ENCODE measurements at regions not wholly inside any gene's neighbourhood (a gene's known extent, or its start where the extent isn't known, plus 50 kb on each side); places are given as distances from the start of the nearest gene placed in this dataset.

DNA sequence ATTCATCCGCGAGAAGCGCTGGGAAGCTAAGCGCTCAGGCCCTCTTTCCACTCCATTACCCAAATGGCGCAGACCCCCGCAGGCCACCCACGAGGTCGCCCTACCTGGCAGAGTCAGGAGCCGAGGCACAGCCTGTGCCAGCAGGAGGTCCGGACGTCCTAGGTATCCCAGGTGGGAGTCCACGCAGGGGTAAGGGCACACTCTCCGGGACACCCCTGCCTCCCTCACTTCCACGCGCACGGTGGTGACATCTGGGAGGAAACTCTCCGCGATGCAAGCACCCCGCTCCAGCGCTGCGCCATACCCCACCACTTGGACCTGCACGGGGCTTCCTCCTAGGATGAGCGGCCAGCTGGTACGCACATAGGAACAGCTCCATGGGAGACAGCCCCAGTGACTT is 95.1 kb upstream of the ARHGEF7 start:
- no peaks in the 10 kb centered on the region for H4K20me1 ChIP-seq (replicated peaks; ENCODE audit: insufficient read depth)
- ATAC-seq: no peak
- no peak for TF ChIP-seq JUNB (IDR thresholded peaks at IDR 0.05; ENCODE audit: unreplicated experiment)
- TF ChIP-seq, protein P1, sequence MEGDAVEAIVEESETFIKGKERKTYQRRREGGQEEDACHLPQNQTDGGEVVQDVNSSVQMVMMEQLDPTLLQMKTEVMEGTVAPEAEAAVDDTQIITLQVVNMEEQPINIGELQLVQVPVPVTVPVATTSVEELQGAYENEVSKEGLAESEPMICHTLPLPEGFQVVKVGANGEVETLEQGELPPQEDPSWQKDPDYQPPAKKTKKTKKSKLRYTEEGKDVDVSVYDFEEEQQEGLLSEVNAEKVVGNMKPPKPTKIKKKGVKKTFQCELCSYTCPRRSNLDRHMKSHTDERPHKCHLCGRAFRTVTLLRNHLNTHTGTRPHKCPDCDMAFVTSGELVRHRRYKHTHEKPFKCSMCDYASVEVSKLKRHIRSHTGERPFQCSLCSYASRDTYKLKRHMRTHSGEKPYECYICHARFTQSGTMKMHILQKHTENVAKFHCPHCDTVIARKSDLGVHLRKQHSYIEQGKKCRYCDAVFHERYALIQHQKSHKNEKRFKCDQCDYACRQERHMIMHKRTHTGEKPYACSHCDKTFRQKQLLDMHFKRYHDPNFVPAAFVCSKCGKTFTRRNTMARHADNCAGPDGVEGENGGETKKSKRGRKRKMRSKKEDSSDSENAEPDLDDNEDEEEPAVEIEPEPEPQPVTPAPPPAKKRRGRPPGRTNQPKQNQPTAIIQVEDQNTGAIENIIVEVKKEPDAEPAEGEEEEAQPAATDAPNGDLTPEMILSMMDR (conservative IDR thresholded peaks at IDR 0.05; ENCODE audit: low read depth in 2 of 2): no peak
- TF ChIP-seq STAT1 (IDR thresholded peaks at IDR 0.05; ENCODE audit: unreplicated experiment): no peak
- TF ChIP-seq NANOG (IDR thresholded peaks at IDR 0.05; ENCODE audit: borderline replicate concordance): no peak
- TF ChIP-seq ZNF331 (CRISPR knock-in tag; IDR thresholded peaks at IDR 0.05; ENCODE audit: low read depth): no peak
- TF ChIP-seq EZH2phosphoT487 (IDR thresholded peaks at IDR 0.05; ENCODE audit: unreplicated experiment): no peak
- TF ChIP-seq, protein P2, sequence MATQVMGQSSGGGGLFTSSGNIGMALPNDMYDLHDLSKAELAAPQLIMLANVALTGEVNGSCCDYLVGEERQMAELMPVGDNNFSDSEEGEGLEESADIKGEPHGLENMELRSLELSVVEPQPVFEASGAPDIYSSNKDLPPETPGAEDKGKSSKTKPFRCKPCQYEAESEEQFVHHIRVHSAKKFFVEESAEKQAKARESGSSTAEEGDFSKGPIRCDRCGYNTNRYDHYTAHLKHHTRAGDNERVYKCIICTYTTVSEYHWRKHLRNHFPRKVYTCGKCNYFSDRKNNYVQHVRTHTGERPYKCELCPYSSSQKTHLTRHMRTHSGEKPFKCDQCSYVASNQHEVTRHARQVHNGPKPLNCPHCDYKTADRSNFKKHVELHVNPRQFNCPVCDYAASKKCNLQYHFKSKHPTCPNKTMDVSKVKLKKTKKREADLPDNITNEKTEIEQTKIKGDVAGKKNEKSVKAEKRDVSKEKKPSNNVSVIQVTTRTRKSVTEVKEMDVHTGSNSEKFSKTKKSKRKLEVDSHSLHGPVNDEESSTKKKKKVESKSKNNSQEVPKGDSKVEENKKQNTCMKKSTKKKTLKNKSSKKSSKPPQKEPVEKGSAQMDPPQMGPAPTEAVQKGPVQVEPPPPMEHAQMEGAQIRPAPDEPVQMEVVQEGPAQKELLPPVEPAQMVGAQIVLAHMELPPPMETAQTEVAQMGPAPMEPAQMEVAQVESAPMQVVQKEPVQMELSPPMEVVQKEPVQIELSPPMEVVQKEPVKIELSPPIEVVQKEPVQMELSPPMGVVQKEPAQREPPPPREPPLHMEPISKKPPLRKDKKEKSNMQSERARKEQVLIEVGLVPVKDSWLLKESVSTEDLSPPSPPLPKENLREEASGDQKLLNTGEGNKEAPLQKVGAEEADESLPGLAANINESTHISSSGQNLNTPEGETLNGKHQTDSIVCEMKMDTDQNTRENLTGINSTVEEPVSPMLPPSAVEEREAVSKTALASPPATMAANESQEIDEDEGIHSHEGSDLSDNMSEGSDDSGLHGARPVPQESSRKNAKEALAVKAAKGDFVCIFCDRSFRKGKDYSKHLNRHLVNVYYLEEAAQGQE (IDR thresholded peaks at IDR 0.05; ENCODE audit: unreplicated experiment): no peak
- TF ChIP-seq, protein P3, sequence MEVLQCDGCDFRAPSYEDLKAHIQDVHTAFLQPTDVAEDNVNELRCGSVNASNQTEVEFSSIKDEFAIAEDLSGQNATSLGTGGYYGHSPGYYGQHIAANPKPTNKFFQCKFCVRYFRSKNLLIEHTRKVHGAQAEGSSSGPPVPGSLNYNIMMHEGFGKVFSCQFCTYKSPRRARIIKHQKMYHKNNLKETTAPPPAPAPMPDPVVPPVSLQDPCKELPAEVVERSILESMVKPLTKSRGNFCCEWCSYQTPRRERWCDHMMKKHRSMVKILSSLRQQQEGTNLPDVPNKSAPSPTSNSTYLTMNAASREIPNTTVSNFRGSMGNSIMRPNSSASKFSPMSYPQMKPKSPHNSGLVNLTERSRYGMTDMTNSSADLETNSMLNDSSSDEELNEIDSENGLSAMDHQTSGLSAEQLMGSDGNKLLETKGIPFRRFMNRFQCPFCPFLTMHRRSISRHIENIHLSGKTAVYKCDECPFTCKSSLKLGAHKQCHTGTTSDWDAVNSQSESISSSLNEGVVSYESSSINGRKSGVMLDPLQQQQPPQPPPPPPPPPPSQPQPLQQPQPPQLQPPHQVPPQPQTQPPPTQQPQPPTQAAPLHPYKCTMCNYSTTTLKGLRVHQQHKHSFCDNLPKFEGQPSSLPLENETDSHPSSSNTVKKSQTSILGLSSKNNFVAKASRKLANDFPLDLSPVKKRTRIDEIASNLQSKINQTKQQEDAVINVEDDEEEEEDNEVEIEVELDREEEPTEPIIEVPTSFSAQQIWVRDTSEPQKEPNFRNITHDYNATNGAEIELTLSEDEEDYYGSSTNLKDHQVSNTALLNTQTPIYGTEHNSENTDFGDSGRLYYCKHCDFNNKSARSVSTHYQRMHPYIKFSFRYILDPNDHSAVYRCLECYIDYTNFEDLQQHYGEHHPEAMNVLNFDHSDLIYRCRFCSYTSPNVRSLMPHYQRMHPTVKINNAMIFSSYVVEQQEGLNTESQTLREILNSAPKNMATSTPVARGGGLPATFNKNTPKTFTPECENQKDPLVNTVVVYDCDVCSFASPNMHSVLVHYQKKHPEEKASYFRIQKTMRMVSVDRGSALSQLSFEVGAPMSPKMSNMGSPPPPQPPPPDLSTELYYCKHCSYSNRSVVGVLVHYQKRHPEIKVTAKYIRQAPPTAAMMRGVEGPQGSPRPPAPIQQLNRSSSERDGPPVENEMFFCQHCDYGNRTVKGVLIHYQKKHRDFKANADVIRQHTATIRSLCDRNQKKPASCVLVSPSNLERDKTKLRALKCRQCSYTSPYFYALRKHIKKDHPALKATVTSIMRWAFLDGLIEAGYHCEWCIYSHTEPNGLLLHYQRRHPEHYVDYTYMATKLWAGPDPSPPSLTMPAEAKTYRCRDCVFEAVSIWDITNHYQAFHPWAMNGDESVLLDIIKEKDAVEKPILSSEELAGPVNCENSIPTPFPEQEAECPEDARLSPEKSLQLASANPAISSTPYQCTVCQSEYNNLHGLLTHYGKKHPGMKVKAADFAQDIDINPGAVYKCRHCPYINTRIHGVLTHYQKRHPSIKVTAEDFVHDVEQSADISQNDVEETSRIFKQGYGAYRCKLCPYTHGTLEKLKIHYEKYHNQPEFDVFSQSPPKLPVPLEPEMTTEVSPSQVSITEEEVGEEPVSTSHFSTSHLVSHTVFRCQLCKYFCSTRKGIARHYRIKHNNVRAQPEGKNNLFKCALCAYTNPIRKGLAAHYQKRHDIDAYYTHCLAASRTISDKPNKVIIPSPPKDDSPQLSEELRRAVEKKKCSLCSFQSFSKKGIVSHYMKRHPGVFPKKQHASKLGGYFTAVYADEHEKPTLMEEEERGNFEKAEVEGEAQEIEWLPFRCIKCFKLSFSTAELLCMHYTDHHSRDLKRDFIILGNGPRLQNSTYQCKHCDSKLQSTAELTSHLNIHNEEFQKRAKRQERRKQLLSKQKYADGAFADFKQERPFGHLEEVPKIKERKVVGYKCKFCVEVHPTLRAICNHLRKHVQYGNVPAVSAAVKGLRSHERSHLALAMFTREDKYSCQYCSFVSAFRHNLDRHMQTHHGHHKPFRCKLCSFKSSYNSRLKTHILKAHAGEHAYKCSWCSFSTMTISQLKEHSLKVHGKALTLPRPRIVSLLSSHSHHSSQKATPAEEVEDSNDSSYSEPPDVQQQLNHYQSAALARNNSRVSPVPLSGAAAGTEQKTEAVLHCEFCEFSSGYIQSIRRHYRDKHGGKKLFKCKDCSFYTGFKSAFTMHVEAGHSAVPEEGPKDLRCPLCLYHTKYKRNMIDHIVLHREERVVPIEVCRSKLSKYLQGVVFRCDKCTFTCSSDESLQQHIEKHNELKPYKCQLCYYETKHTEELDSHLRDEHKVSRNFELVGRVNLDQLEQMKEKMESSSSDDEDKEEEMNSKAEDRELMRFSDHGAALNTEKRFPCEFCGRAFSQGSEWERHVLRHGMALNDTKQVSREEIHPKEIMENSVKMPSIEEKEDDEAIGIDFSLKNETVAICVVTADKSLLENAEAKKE (CRISPR knock-in tag; IDR thresholded peaks at IDR 0.05): no peak
- no peak for TF ChIP-seq POLR2AphosphoS5 (IDR thresholded peaks at IDR 0.05; ENCODE audit: low read depth)

More for the DNA sequence above, 95.1 kb upstream of the ARHGEF7 start:
- H3K4me2 ChIP-seq: no peak overlapping the region
- H3F3A ChIP-seq (replicated peaks; ENCODE audit: low read depth): no peaks in the 10 kb centered on the region
- H3K27me3 ChIP-seq (ENCODE audit: insufficient read depth): no peaks in the 10 kb centered on the region
- no peaks in the 10 kb centered on the region for H3K4me1 Mint-ChIP-seq
- H3K36me3 Mint-ChIP-seq (ENCODE audit: low read depth): peaks cover 9% of the 10 kb centered on the region; the same call in 2 of the 3 replicates
- H3K36me3 ChIP-seq (ENCODE audit: insufficient read depth): 0 out of 2 replicates have a peak, but pooled peaks cover 3% of the 10 kb centered on the region
- peaks cover 4% of the 10 kb centered on the region for H3K27me3 Mint-ChIP-seq (ENCODE audit: insufficient read depth, low read depth, poor library complexity)
- peaks cover 24% of the 10 kb centered on the region for H3K9me3 Mint-ChIP-seq
- DNase-seq (ENCODE audit: low spot score): no peak
- H3K4me1 ChIP-seq (ENCODE audit: insufficient read depth): no peaks in the 10 kb centered on the region
- no peak overlapping the region for H2AFZ ChIP-seq
- H3K9me2 ChIP-seq (ENCODE audit: insufficient read depth): 0 out of 2 replicates have a peak, but pooled peaks cover 5% of the 10 kb centered on the region
- H3K4me3 Mint-ChIP-seq: no peak overlapping the region
- no peak overlapping the region for H3K4me3 ChIP-seq
- H3K79me2 ChIP-seq (replicated peaks; ENCODE audit: insufficient read depth): no peaks in the 10 kb centered on the region
- no peak overlapping the region for H3K27ac Mint-ChIP-seq
- no peak overlapping the region for H3K27ac ChIP-seq (ENCODE audit: low read depth)

Data from GM23338 (cell line).